ENCODE measurements at regions not wholly inside any gene's neighbourhood (a gene's known extent, or its start where the extent isn't known, plus 50 kb on each side); places are given as distances from the start of the nearest gene placed in this dataset.

GRCh38 chr6:84835340-84835739 lies 70.9 kb upstream of the TBX18 start:
- TF ChIP-seq CTCF (IDR thresholded peaks at IDR 0.05): no peak
- no peak for TF ChIP-seq POLR2AphosphoS5 (IDR thresholded peaks at IDR 0.05; ENCODE audit: low read depth, low read length)
- TF ChIP-seq REST (IDR thresholded peaks at IDR 0.05; ENCODE audit: insufficient read depth in 1 of 2, low read depth in 2 of 2, low read length in 1 of 2): no peak
- TF ChIP-seq SIN3A (IDR thresholded peaks at IDR 0.05; ENCODE audit: borderline replicate concordance, insufficient read depth, low read depth, low read length): no peak
- no peak for TF ChIP-seq TCF7L2 (IDR thresholded peaks at IDR 0.05; ENCODE audit: low read depth, low read length)
